Large intestine (tissue), 3 donors: ENCODE measurements at regions not wholly inside any gene's neighbourhood (a gene's known extent, or its start where the extent isn't known, plus 50 kb on each side); places are given as distances from the start of the nearest gene placed in this dataset.
"Not testable (repeated sequence)": the region's sequence is repeated elsewhere in the genome, so short reads cannot be mapped to it uniquely, and the experiment has no call there.

ENCODE experiments used
- DNase-seq, 2 donors: peaks; one replicate each; pipeline versions ENCODE4 v3.0.0 to v3.0.0-alpha.2; 2013
- H3K27ac ChIP-seq: one replicate; pipeline ENCODE4 v1.5.1; 2013; ENCODE audit warnings: low read length
- H3K27me3 ChIP-seq: 2 replicates; pipeline ENCODE4 v1.6.1; 2013; ENCODE audit warnings: low read length; ENCODE audit not compliant: control insufficient read depth, insufficient read depth
- H3K36me3 ChIP-seq: 2 replicates; pipeline ENCODE4 v1.6.1; 2013; ENCODE audit warnings: low read length; ENCODE audit not compliant: control insufficient read depth, insufficient read depth
- H3K4me1 ChIP-seq: one replicate; pipeline ENCODE4 v1.6.1; 2013; ENCODE audit warnings: low read length; ENCODE audit not compliant: control insufficient read depth, insufficient read depth
- H3K4me3 ChIP-seq: one replicate; pipeline ENCODE4 v1.5.1; 2013; ENCODE audit warnings: low read length
- H3K9me3 ChIP-seq: one replicate; pipeline ENCODE4 v1.6.1; 2013; ENCODE audit warnings: mild to moderate bottlenecking, low read depth, low read length, moderate library complexity; ENCODE audit not compliant: control insufficient read depth
- WGBS: methylation state at CpG from one replicate; pipeline ENCODE4 v1.1.5; 2013; ENCODE audit warnings: low lambda C conversion rate; ENCODE audit not compliant: insufficient coverage; 5-methylcytosine and 5-hydroxymethylcytosine counted together

DNA sequence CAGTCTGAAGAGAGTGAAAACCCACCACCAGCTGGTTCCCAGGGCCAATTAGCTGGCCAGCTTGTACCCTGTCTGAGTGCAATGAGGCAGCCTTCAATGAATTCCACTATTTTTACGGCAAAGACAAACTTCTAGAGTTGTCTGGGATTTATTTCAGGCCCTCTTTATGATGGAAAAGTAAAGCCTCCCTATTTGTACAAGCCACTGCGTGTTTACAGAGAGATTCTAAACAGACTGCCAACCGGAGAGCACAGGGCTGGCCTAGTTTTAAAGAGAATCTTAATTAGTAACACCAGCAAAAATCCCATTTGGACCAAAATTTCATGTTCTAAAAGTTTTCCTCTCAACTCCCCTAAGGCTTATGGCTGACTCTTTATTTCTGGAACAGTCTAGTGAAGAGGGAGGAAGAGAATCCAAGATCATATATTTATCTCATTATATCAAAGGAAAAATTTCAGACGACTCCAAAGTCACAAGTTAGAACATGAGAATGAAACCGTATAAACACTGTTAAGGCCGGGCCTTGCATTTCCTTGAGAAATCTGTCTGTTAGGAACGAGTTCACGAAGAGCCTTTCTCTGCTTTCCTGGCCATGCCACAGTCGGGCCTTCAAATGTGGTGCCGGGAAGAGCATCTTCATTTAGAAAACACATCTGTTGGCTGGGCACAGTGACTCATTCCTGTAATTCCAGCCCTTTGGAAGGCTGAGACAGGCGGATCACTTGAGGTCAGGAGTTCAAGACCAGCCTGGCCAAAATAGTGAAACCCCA is 724.6 kb upstream of the NRP1 start:
- no peaks in the 10 kb centered on the region for H3K36me3 ChIP-seq
- H3K27me3 ChIP-seq: no peaks in the 10 kb centered on the region
- DNase-seq: no peak
- WGBS: no CpG with 5 or more reads among the region's 11 CpGs
- no peak overlapping the region for H3K27ac ChIP-seq
- no peaks in the 10 kb centered on the region for H3K4me1 ChIP-seq
- no peak overlapping the region for H3K4me3 ChIP-seq
- peaks cover 3% of the 10 kb centered on the region for H3K9me3 ChIP-seq

DNA sequence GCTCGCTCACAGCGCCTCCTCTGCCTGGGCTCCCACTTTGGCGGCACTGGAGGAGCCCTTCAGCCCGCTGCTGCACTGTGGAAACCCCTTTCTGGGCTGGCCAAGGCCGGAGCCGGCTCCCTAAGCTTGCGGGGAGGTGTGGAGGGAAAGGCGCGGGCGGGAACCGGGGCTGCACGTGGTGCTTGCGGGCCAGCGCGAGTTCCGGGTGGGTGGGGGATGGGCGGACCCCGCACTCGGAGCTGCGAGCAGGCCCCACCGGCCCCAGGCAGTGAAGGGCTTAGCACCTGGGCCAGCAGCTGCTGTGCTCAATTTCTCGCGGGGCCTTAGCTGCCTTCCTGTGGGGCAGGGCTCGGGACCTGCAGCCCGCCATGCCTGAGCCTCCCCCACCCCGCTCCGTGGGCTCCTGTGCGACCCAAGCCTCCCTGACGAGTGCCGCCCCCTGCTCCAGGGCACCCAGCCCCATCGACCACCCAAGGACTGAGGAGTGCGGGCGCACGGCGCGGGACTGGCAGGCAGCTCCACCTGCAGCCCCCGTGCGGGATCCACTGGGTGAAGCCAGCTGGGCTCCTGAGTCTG is 721.0 kb upstream of the NRP1 start:
- no CpG with 5 or more reads among the region's 38 CpGs for WGBS
- not testable (repeated sequence) for H3K27me3 ChIP-seq, H3K9me3 ChIP-seq, H3K36me3 ChIP-seq, DNase-seq, H3K4me3 ChIP-seq, H3K4me1 ChIP-seq, H3K27ac ChIP-seq

GRCh38 chr10:34049887-34050286 is 715.4 kb upstream of the NRP1 start:
- Histone ChIP-seq H3K4me3 (no peak overlapping the region), H3K9me3 (no peaks in the 10 kb centered on the region), H3K27me3 (peaks cover 4% of the 10 kb centered on the region), H3K27ac (no peak overlapping the region), H3K36me3 (no peaks in the 10 kb centered on the region), H3K4me1 (no peaks in the 10 kb centered on the region)
- WGBS: no CpG with 5 or more reads among the region's 9 CpGs
- DNase-seq: no peak

GRCh38 chr10:34049469-34049868 is 715.0 kb upstream of the NRP1 start:
- no peak overlapping the region for H3K27ac ChIP-seq
- no CpG with 5 or more reads among the region's 3 CpGs for WGBS

DNA sequence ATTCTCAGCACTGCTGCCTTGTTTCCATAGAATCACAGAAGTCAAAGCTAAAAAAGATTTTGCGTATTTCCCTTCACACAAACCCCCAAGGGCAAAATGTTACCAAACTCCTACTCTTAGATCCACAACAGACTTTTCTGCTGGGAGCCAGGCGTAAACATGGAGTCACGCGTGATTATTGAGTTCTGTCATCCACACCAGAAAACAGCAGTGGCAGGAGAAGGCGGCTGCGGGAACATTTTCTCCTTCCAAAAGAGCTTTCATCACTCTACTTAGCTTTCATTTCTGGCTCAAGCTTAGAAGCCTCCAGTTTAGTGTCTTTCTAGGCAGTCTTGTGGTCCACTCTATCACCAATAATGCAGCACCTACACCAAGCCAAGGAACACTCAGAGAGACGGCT is 712.9 kb upstream of the NRP1 start:
- Histone ChIP-seq H3K9me3 (no peaks in the 10 kb centered on the region), H3K36me3 (no peaks in the 10 kb centered on the region), H3K4me3 (no peak overlapping the region), H3K27me3 (peaks cover 4% of the 10 kb centered on the region), H3K27ac (no peak overlapping the region), H3K4me1 (no peaks in the 10 kb centered on the region)
- no CpG with 5 or more reads among the region's 7 CpGs for WGBS
- DNase-seq: no peak

More at GRCh38 chr10:34049469-34049868, 715.0 kb upstream of the NRP1 start:
- Histone ChIP-seq H3K27me3 (peaks cover 4% of the 10 kb centered on the region), H3K36me3 (no peaks in the 10 kb centered on the region), H3K4me3 (no peak overlapping the region), H3K4me1 (no peaks in the 10 kb centered on the region), H3K9me3 (no peaks in the 10 kb centered on the region)
- DNase-seq: no peak

- Histone ChIP-seq H3K9me3 (no peaks in the 10 kb centered on the region), H3K4me1 (no peaks in the 10 kb centered on the region), H3K4me3 (no peak overlapping the region), H3K27me3 (peaks cover 4% of the 10 kb centered on the region), H3K36me3 (no peaks in the 10 kb centered on the region), H3K27ac (no peak overlapping the region)
- DNase-seq: peak in 1 of 2 donors; percentile 14
- no CpG with 5 or more reads among the region's 9 CpGs for WGBS
Measured at GRCh38 chr10:34046506-34047034, 712.1 kb upstream of the NRP1 start.

DNA sequence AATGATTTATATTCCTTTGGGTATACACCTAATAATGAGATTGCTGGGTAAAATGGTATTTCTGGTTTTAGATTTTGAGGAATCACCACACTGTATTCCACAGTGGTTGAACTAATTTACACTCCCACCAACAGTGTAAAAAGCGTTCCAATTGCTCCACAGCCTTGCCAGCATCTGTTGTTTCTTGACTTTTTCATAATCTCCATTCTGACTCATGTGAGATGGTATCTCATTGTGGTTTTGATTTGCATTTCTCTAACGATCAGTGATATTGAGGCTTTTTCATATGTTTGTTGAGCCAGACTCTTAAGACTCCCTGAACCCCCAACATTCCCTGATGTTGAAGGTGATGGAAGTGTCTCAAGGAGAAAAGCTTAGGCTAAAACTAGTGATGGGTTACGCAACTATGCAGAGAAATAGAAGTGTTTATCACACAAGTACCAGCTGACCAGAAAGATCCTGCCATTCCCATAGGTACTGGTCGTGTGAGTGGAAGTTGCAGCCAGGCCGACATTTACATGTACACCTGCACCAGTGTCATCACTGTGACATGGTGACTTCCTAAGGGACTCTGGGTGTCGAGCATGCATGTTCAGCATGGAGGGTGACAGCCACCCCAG is 711.2 kb upstream of the NRP1 start:
- Histone ChIP-seq H3K36me3 (no peaks in the 10 kb centered on the region), H3K4me1 (no peaks in the 10 kb centered on the region), H3K9me3 (no peaks in the 10 kb centered on the region), H3K27me3 (no peaks in the 10 kb centered on the region), H3K27ac (no peak overlapping the region), H3K4me3 (no peak overlapping the region)
- 100% methylated on average over 1 of the region's 6 CpGs for WGBS
- DNase-seq: no peak

GRCh38 chr10:34041871-34042270 is 707.4 kb upstream of the NRP1 start:
- no peak for DNase-seq
- H3K4me3 ChIP-seq: no peak overlapping the region
- no peaks in the 10 kb centered on the region for H3K27me3 ChIP-seq
- H3K27ac ChIP-seq: no peak overlapping the region
- H3K36me3 ChIP-seq: no peaks in the 10 kb centered on the region
- no CpG with 5 or more reads among the region's 4 CpGs for WGBS
- H3K9me3 ChIP-seq: no peaks in the 10 kb centered on the region
- no peaks in the 10 kb centered on the region for H3K4me1 ChIP-seq

- WGBS: 100% methylated on average over 2 of the region's 3 CpGs
- Histone ChIP-seq H3K27me3 (no peaks in the 10 kb centered on the region), H3K9me3 (peaks cover 6% of the 10 kb centered on the region), H3K4me1 (no peaks in the 10 kb centered on the region), H3K36me3 (no peaks in the 10 kb centered on the region), H3K4me3 (no peak overlapping the region), H3K27ac (no peak overlapping the region)
- no peak for DNase-seq
Measured at GRCh38 chr10:34037499-34037898, 703.0 kb upstream of the NRP1 start.

GRCh38 chr10:34035241-34035790 is 700.8 kb upstream of the NRP1 start:
- not testable (repeated sequence) for H3K27me3 ChIP-seq, H3K4me1 ChIP-seq, H3K4me3 ChIP-seq, H3K27ac ChIP-seq, DNase-seq, H3K36me3 ChIP-seq, H3K9me3 ChIP-seq
- no CpG with 5 or more reads among the region's 29 CpGs for WGBS
